ENCODE measurements at regions not wholly inside any gene's neighbourhood (a gene's known extent, or its start where the extent isn't known, plus 50 kb on each side); places are given as distances from the start of the nearest gene placed in this dataset.

GRCh38 chr17:79415365-79415764 lies 195.5 kb downstream of the RBFOX3 start:
- TF ChIP-seq EGR1 (IDR thresholded peaks at IDR 0.05), result no peak
- TF ChIP-seq CREB1 (IDR thresholded peaks at IDR 0.05; ENCODE audit: low read depth), result no peak
- TF ChIP-seq, protein P1, sequence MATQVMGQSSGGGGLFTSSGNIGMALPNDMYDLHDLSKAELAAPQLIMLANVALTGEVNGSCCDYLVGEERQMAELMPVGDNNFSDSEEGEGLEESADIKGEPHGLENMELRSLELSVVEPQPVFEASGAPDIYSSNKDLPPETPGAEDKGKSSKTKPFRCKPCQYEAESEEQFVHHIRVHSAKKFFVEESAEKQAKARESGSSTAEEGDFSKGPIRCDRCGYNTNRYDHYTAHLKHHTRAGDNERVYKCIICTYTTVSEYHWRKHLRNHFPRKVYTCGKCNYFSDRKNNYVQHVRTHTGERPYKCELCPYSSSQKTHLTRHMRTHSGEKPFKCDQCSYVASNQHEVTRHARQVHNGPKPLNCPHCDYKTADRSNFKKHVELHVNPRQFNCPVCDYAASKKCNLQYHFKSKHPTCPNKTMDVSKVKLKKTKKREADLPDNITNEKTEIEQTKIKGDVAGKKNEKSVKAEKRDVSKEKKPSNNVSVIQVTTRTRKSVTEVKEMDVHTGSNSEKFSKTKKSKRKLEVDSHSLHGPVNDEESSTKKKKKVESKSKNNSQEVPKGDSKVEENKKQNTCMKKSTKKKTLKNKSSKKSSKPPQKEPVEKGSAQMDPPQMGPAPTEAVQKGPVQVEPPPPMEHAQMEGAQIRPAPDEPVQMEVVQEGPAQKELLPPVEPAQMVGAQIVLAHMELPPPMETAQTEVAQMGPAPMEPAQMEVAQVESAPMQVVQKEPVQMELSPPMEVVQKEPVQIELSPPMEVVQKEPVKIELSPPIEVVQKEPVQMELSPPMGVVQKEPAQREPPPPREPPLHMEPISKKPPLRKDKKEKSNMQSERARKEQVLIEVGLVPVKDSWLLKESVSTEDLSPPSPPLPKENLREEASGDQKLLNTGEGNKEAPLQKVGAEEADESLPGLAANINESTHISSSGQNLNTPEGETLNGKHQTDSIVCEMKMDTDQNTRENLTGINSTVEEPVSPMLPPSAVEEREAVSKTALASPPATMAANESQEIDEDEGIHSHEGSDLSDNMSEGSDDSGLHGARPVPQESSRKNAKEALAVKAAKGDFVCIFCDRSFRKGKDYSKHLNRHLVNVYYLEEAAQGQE (IDR thresholded peaks at IDR 0.05; ENCODE audit: low read depth), result no peak
- TF ChIP-seq CEBPB (IDR thresholded peaks at IDR 0.05), result no peak
- no peak for TF ChIP-seq MAX (IDR thresholded peaks at IDR 0.05)
- no peak for TF ChIP-seq TAF1 (IDR thresholded peaks at IDR 0.05; ENCODE audit: low read depth)
- TF ChIP-seq TEAD4 (IDR thresholded peaks at IDR 0.05), result no peak
- TF ChIP-seq NFIC (IDR thresholded peaks at IDR 0.05), result no peak
- no peak for TF ChIP-seq EP300 (IDR thresholded peaks at IDR 0.05; ENCODE audit: borderline replicate concordance)
